T-cell (primary cell): ENCODE measurements at regions not wholly inside any gene's neighbourhood (a gene's known extent, or its start where the extent isn't known, plus 50 kb on each side); places are given as distances from the start of the nearest gene placed in this dataset.

Experiments
- ATAC-seq, 4 experiments: fragments of 200-7000 bp in 3 of 4; fragments of 150-1000 bp in 1 of 4; cut with Tn5 transposase; replicated peaks in 1 of 4; 1 replicate in 3 of 4; 2 replicates in 1 of 4; pipeline ENCODE4 v1.10.0; 2021; ENCODE audit warnings: moderate library complexity in 3 of 4, mild to moderate bottlenecking in 2 of 4, moderate number of reproducible peaks in 1 of 4
- CTCF ChIA-PET, 2 donors: fragments of 300-600 bp; sonication (Branson Sonifier 250); formaldehyde crosslinking; loops; one replicate each; lab custom pipeline; 2022; ENCODE audit warnings: antibody characterized with exemption in 2 of 2; lab: Charles Lee
- POLR2A ChIA-PET, 2 donors: fragments of 300-600 bp; sonication (Branson Sonifier 250); formaldehyde crosslinking; loops; one replicate each; lab custom pipeline; 2022; ENCODE audit warnings: antibody characterized with exemption in 2 of 2; lab: Charles Lee
- DNase-seq, 35 experiments: peaks; one replicate each; pipeline versions ENCODE4 v3.0.0 to v3.0.0-alpha.2; 2013 to 2023
- H3K27ac ChIP-seq: one replicate; pipeline ENCODE4 v1.5.1; 2013; ENCODE audit warnings: low read length
- H3K27me3 ChIP-seq, 2 experiments: replicated peaks in 1 of 2; 1 replicate in 1 of 2; 2 replicates in 1 of 2; pipeline versions ENCODE4 v1.6.1 to v1.7.0; 2013; ENCODE audit warnings: low read length in 1 of 2, mixed read lengths in 1 of 2; ENCODE audit not compliant: control insufficient read depth in 2 of 2, insufficient read depth in 2 of 2; ENCODE audit errors: extremely low read depth in 1 of 2
- H3K36me3 ChIP-seq, 2 donors: 1 replicate in 1 of 2; 2 replicates in 1 of 2; pipeline versions ENCODE4 v1.6.1 to v1.7.0; 2013; ENCODE audit warnings: low read length in 1 of 2; ENCODE audit not compliant: control insufficient read depth in 2 of 2, insufficient read depth in 1 of 2; ENCODE audit errors: extremely low read depth in 1 of 2
- H3K4me1 ChIP-seq, 2 experiments: 1 replicate in 1 of 2; 2 replicates in 1 of 2; pipeline versions ENCODE4 v1.6.1 to v1.7.0; 2013; ENCODE audit warnings: low read length in 2 of 2, mixed read lengths in 1 of 2; ENCODE audit not compliant: insufficient read depth in 2 of 2, control insufficient read depth in 1 of 2; ENCODE audit errors: extremely low read depth in 1 of 2
- H3K4me3 ChIP-seq, 2 donors: 1 replicate in 1 of 2; 2 replicates in 1 of 2; pipeline versions ENCODE4 v1.5.1 to v1.7.0; 2013; ENCODE audit warnings: mild to moderate bottlenecking in 2 of 2, low read length in 1 of 2, moderate library complexity in 1 of 2; ENCODE audit not compliant: control insufficient read depth in 1 of 2; ENCODE audit errors: extremely low read depth in 1 of 2
- H3K9me3 ChIP-seq: 2 replicates; pipeline ENCODE4 v1.7.0; 2013
- H3K27ac Mint-ChIP-seq, 2 donors: one replicate each; pipeline ENCODE4 v1.8.0; 2020 to 2021; ENCODE audit warnings: mild to moderate bottlenecking in 2 of 2, mixed read lengths in 2 of 2
- H3K27me3 Mint-ChIP-seq, 2 donors: one replicate each; pipeline ENCODE4 v1.8.0; 2021 to 2022; ENCODE audit warnings: mixed read lengths in 2 of 2
- H3K36me3 Mint-ChIP-seq: one replicate; pipeline ENCODE4 v1.8.0; 2021; ENCODE audit warnings: mixed read lengths
- H3K4me1 Mint-ChIP-seq, 3 donors: one replicate each; pipeline ENCODE4 v1.8.0; 2020 to 2022; ENCODE audit warnings: mixed read lengths in 3 of 3, mild to moderate bottlenecking in 1 of 3
- H3K4me3 Mint-ChIP-seq, 3 donors: one replicate each; pipeline ENCODE4 v1.8.0; 2020 to 2022; ENCODE audit warnings: mild to moderate bottlenecking in 3 of 3, mixed read lengths in 3 of 3, moderate library complexity in 3 of 3
- H3K9me3 Mint-ChIP-seq, 3 donors: one replicate each; pipeline ENCODE4 v1.8.0; 2020 to 2022; ENCODE audit warnings: mixed read lengths in 3 of 3
- WGBS: methylation state at CpG from one replicate; pipeline ENCODE4 v1.1.5; 2013; ENCODE audit warnings: missing lambda C conversion rate; ENCODE audit not compliant: insufficient coverage; 5-methylcytosine and 5-hydroxymethylcytosine counted together

DNA sequence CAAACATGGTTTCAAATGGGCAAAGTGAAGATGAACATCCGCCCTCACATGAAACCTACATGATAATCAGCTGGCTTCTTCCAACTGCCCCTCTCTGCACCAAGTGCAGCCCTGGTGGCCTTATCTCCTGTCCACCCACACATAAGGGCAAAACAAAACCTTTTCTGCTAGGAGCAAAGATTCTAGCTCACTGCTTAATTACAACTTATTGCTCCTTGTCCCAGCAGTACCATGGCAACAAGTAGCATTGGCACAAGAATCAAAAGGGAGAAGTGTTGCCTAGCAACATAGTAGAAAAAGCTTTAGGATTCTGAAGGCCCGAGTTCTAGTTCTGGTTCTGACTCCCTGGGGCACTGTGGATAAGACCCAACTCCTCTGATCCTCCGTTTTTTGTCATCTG is 68.7 kb upstream of the BMAL1 start:
- no peaks in the 10 kb centered on the region for H3K9me3 ChIP-seq
- CTCF ChIA-PET: interaction anchor here (0.6 to 1.6 kb wide), 7 partner anchors 28 to 857 kb away, joined by 3 to 7 read pairs (median 3); no protein-coding TSS in a partner anchor
- no peaks in the 10 kb centered on the region for H3K36me3 ChIP-seq
- H3K4me1 Mint-ChIP-seq: peaks cover 30 to 44% (median 37%) of the 10 kb centered on the region in 3 donors
- no peaks in the 10 kb centered on the region for H3K27me3 Mint-ChIP-seq
- POLR2A ChIA-PET: interaction anchor here in 1 of 2 donors (0.6 kb wide), 1 partner anchor 1277 kb away, joined by 4 read pairs; no protein-coding TSS in a partner anchor
- DNase-seq (no peak), ATAC-seq (no peak)
- peak overlapping the region; percentile 40 to 68 for H3K27ac Mint-ChIP-seq
- no peaks in the 10 kb centered on the region for H3K36me3 Mint-ChIP-seq
- H3K27me3 ChIP-seq: no peaks in the 10 kb centered on the region
- H3K4me1 ChIP-seq: peaks cover 0 to 11% of the 10 kb centered on the region in 2 experiments
- no peak overlapping the region for H3K4me3 ChIP-seq
- no peak overlapping the region for H3K27ac ChIP-seq
- 62% methylated on average over 3 of the region's 3 CpGs for WGBS
- no peak overlapping the region for H3K4me3 Mint-ChIP-seq
- H3K9me3 Mint-ChIP-seq: no peaks in the 10 kb centered on the region

DNA sequence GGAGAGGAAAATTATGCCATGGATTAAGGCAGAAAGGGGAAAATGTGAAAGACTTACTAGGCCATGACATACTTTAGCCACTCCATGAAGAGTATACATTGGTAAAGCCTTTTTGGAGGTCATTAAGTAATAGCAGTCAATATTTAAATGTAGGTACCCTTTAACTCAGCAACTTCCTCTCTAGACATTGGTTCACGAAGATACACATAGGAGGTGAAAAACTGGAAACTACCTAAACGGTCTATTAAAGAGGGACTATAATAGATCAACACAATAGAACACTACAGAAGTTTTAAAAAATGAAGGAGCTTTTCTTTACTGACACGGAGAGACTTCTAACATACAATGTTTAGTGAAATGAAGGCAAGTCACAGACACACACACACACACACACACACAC is 68.2 kb upstream of the BMAL1 start:
- DNase-seq: no peak
- CTCF ChIA-PET: interaction anchor here (0.6 to 1.3 kb wide), 5 partner anchors 27 to 135 kb away, joined by 3 to 7 read pairs (median 3); no protein-coding TSS in a partner anchor
- H3K36me3 ChIP-seq: no peaks in the 10 kb centered on the region
- H3K9me3 ChIP-seq: no peaks in the 10 kb centered on the region
- no peak overlapping the region for H3K4me3 ChIP-seq
- POLR2A ChIA-PET: interaction anchor here in 1 of 2 donors (0.6 kb wide), 1 partner anchor 1276 kb away, joined by 4 read pairs; no protein-coding TSS in a partner anchor
- H3K4me1 ChIP-seq: peaks cover 0 to 11% of the 10 kb centered on the region in 2 experiments
- Mint-ChIP-seq H3K36me3 (no peaks in the 10 kb centered on the region), H3K27ac (peak overlapping the region; percentile 40 to 62), H3K9me3 (no peaks in the 10 kb centered on the region), H3K4me1 (peaks cover 30 to 44% (median 35%) of the 10 kb centered on the region in 3 donors), H3K4me3 (no peak overlapping the region), H3K27me3 (no peaks in the 10 kb centered on the region)
- no peak overlapping the region for H3K27ac ChIP-seq
- H3K27me3 ChIP-seq: no peaks in the 10 kb centered on the region
- ATAC-seq: no peak
- WGBS: no CpG with 5 or more reads among the region's 3 CpGs

DNA sequence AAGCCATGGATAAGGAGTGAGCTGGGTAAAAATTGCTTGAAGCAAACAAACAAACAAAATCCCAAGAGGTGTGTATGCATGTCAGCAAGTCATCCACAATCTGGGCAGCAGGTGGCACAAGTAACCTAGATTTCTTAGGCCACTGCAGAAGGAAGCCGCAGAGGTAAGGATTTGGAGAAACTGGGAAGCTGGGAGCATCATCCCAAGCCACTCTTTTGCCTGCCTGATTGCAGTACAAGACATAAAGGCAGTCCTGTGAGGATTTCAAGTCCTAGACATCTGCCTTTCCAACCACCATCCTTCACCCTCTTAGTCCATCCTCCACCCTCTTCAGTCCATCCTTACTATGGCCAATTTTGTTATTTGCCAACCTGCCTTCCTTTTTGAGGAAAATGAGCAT is 67.2 kb upstream of the BMAL1 start:
- DNase-seq (peak in 9 of 35 experiments; percentile 7 to 51 (median 10)), ATAC-seq (no peak)
- CTCF ChIA-PET: interaction anchor here (0.9 to 1.5 kb wide), 5 partner anchors 26 to 134 kb away, joined by 3 to 7 read pairs (median 5); no protein-coding TSS in a partner anchor
- Mint-ChIP-seq H3K27me3 (no peaks in the 10 kb centered on the region), H3K9me3 (no peaks in the 10 kb centered on the region), H3K27ac (no peak overlapping the region), H3K4me3 (no peak overlapping the region), H3K36me3 (no peaks in the 10 kb centered on the region), H3K4me1 (peaks cover 25 to 41% (median 31%) of the 10 kb centered on the region in 3 donors)
- Histone ChIP-seq H3K36me3 (no peaks in the 10 kb centered on the region), H3K9me3 (no peaks in the 10 kb centered on the region), H3K4me1 (peaks cover 0 to 11% of the 10 kb centered on the region in 2 experiments), H3K27me3 (no peaks in the 10 kb centered on the region), H3K27ac (no peak overlapping the region), H3K4me3 (no peak overlapping the region)
- POLR2A ChIA-PET: no interaction called here
- no CpG with 5 or more reads among the region's 1 CpG for WGBS

DNA sequence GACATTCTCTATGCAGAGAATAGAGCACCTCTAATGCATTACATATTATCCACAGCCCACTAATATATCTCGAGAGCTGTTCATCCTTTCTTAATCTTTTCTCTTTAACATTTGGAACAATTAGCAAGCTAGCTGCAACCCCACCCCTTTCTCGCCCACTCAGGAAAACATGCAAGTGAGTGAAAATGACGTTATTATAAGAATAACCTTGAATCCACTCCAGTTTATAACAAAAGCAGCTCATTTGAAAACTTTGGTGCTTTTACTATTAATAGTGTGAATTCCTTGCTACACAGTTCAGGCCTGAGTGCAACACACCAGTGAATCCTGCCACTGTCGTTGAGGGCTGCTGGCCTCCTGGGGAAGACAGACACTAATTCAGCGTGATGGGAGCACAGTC is 63.3 kb upstream of the BMAL1 start:
- Histone ChIP-seq H3K27ac (no peak overlapping the region), H3K4me1 (no peaks in the 10 kb centered on the region), H3K9me3 (no peaks in the 10 kb centered on the region), H3K27me3 (no peaks in the 10 kb centered on the region), H3K4me3 (no peak overlapping the region), H3K36me3 (no peaks in the 10 kb centered on the region)
- H3K27me3 Mint-ChIP-seq: no peaks in the 10 kb centered on the region
- DNase-seq (no peak), ATAC-seq (no peak)
- H3K4me1 Mint-ChIP-seq: peaks cover 0 to 12% (median 2%) of the 10 kb centered on the region in 3 donors
- H3K9me3 Mint-ChIP-seq: no peaks in the 10 kb centered on the region
- no peak overlapping the region for H3K27ac Mint-ChIP-seq
- ChIA-PET POLR2A (interaction anchor here in 1 of 2 donors (0.6 kb wide), 1 partner anchor 77 kb away, joined by 3 read pairs; no protein-coding TSS in a partner anchor), CTCF (interaction anchor here in 1 of 2 donors (3.0 kb wide), 1 partner anchor 121 kb away, joined by 13 read pairs; no protein-coding TSS in a partner anchor)
- WGBS: 85% methylated on average over 3 of the region's 5 CpGs
- no peak overlapping the region for H3K4me3 Mint-ChIP-seq
- H3K36me3 Mint-ChIP-seq: no peaks in the 10 kb centered on the region

DNA sequence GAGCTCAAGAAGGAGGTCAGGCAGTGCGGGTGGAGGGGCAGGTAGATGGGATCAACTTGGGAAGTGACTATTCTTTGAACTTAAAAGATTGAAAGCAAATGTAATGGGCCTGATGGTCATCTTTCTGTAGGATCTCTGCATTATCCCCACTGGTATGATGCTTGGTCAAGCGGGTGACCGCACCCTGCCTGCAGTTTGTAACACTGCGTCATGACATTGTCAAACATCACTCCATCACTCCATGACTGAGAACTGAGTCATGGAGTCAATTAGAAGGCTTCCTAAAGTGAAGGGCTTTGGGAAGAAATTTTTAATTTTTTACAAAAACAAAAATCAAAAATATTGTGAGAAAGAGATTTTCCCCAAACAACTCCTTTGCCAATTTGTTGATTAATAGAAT is 62.4 kb upstream of the BMAL1 start:
- no peak for DNase-seq
- H3K9me3 ChIP-seq: no peaks in the 10 kb centered on the region
- H3K4me3 ChIP-seq: no peak overlapping the region
- H3K27ac Mint-ChIP-seq: no peak overlapping the region
- H3K4me1 Mint-ChIP-seq: peaks cover 0 to 4% (median 0%) of the 10 kb centered on the region in 3 donors
- POLR2A ChIA-PET: no interaction called here
- H3K27ac ChIP-seq: no peak overlapping the region
- H3K9me3 Mint-ChIP-seq: no peaks in the 10 kb centered on the region
- H3K27me3 ChIP-seq: no peaks in the 10 kb centered on the region
- no peaks in the 10 kb centered on the region for H3K36me3 ChIP-seq
- ATAC-seq: no peak
- H3K36me3 Mint-ChIP-seq: no peaks in the 10 kb centered on the region
- no CpG with 5 or more reads among the region's 4 CpGs for WGBS
- no peak overlapping the region for H3K4me3 Mint-ChIP-seq
- CTCF ChIA-PET: no interaction called here
- no peaks in the 10 kb centered on the region for H3K4me1 ChIP-seq
- H3K27me3 Mint-ChIP-seq: no peaks in the 10 kb centered on the region

DNA sequence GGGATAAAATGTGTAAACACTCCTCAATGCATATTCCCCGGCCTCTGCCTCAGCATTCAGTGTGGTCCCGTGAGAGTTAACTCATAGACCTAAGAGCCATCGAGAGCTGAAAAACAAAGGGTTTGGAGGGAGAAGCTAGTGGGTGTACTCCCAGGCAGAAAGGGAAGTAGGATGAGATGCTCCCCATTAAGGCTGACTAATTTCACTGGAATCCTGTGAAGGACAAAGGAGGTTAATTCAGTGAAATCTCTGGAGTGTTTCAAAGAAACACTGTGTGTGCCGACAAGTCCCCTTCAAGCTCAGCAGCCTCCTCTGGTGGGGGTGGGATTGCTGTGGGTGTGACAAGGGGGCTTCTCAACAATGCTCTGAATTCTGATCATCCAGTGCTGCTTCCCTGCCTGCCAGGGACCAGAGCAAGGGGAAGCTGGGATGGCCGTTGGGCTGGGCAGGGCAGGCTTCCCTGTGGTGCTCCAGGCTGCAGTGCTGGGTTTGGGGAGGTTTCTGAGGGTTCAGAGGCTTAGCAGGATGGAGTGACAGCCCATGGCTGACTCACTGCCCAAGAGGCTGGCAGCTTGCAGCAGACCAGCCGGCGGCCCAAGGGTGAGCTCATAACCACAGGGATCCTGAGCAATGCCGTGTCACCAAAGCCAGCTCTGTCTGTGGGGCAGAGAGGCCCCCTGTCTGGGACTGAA is 61.4 kb upstream of the BMAL1 start:
- Mint-ChIP-seq H3K9me3 (no peaks in the 10 kb centered on the region), H3K36me3 (no peaks in the 10 kb centered on the region), H3K27ac (no peak overlapping the region), H3K4me1 (peaks cover 0 to 3% (median 0%) of the 10 kb centered on the region in 3 donors), H3K4me3 (no peak overlapping the region), H3K27me3 (no peaks in the 10 kb centered on the region)
- H3K27me3 ChIP-seq: no peaks in the 10 kb centered on the region
- peak in 1 of 4 experiments; percentile 24 for ATAC-seq
- no peaks in the 10 kb centered on the region for H3K9me3 ChIP-seq
- DNase-seq: no peak
- no peaks in the 10 kb centered on the region for H3K4me1 ChIP-seq
- POLR2A ChIA-PET: interaction anchor here in 1 of 2 donors (1.3 kb wide), 1 partner anchor 16 kb away, joined by 9 read pairs; no protein-coding TSS in a partner anchor
- CTCF ChIA-PET: no interaction called here
- H3K4me3 ChIP-seq: no peak overlapping the region
- WGBS: 81% methylated on average over 4 of the region's 8 CpGs
- H3K27ac ChIP-seq: no peak overlapping the region
- no peaks in the 10 kb centered on the region for H3K36me3 ChIP-seq
